ENCODE measurements at regions not wholly inside any gene's neighbourhood (a gene's known extent, or its start where the extent isn't known, plus 50 kb on each side); places are given as distances from the start of the nearest gene placed in this dataset.

DNA sequence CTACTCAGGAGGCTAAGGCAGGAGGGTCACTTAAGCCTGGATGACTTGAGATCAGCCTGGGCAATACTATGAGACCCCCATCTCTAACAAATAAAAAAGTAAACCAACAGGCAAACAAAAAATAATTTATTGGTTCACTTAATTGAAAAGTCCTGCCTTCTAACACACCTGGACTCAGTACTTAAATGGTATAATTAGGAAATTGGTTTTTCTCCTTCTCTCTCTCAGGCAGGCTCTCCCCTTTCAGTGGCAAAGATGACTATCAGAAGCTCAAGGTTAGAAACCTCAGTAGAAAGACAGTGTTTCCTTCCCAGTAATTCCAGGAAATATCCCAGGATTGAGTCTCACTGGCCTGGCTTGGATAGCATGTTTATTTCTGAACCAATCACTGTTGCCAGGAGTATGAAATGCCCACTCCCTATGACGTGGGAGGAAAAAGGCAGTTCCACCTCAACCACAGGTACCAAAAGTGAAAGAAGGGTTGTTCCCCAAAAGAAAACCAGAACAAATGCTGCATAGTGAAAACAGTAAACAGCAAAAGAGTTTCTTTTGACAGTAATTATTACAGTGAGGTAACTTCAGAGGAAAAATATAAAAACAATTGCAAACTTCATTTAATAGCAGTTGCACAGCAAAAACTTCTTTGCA, 56.3 kb upstream of the SOX6 start:
- no peak for DNase-seq
- H3K14ac ChIP-seq (ENCODE audit: insufficient read depth, low read length): no peak overlapping the region
- H3K4me3 Mint-ChIP-seq: no peak overlapping the region
- no peaks in the 10 kb centered on the region for H3K4me1 Mint-ChIP-seq
- H2AK5ac ChIP-seq (ENCODE audit: insufficient read length, low read length): no peak overlapping the region
- H3K27ac ChIP-seq (ENCODE audit: insufficient read length, low read depth, low read length): no peak overlapping the region
- no peak overlapping the region for H3K27ac Mint-ChIP-seq
- H2BK15ac ChIP-seq (ENCODE audit: low read depth, low read length): no peak overlapping the region
- H3K4me1 ChIP-seq (ENCODE audit: insufficient read depth, low read length): no peaks in the 10 kb centered on the region
- H3K79me2 ChIP-seq (ENCODE audit: insufficient read depth, low read length): no peaks in the 10 kb centered on the region
- H3K4ac ChIP-seq (ENCODE audit: low read depth, low read length): no peak overlapping the region
- H3K9me3 ChIP-seq (ENCODE audit: control insufficient read depth, low read depth, low read length): no peaks in the 10 kb centered on the region
- H3K18ac ChIP-seq (ENCODE audit: insufficient read length, low read depth, low read length): no peak overlapping the region
- no peak overlapping the region for H2BK12ac ChIP-seq (ENCODE audit: insufficient read length, low read depth, low read length)
- no peak overlapping the region for H2BK120ac ChIP-seq (ENCODE audit: low read depth, low read length, poor library complexity, severe bottlenecking)
- no peak overlapping the region for H3K4me2 ChIP-seq (ENCODE audit: insufficient read depth, insufficient read length, low read length)
- H3K27me3 Mint-ChIP-seq (ENCODE audit: low read depth): peaks cover 89% of the 10 kb centered on the region
- H2BK20ac ChIP-seq (ENCODE audit: low read depth, low read length, poor library complexity, severe bottlenecking): no peak overlapping the region
- H4K20me1 ChIP-seq (ENCODE audit: control insufficient read depth, insufficient read depth, insufficient read length): no peaks in the 10 kb centered on the region
- H4K8ac ChIP-seq (replicated peaks; ENCODE audit: insufficient read length, low read depth, low read length): no peak overlapping the region
- TF ChIP-seq, protein P1, sequence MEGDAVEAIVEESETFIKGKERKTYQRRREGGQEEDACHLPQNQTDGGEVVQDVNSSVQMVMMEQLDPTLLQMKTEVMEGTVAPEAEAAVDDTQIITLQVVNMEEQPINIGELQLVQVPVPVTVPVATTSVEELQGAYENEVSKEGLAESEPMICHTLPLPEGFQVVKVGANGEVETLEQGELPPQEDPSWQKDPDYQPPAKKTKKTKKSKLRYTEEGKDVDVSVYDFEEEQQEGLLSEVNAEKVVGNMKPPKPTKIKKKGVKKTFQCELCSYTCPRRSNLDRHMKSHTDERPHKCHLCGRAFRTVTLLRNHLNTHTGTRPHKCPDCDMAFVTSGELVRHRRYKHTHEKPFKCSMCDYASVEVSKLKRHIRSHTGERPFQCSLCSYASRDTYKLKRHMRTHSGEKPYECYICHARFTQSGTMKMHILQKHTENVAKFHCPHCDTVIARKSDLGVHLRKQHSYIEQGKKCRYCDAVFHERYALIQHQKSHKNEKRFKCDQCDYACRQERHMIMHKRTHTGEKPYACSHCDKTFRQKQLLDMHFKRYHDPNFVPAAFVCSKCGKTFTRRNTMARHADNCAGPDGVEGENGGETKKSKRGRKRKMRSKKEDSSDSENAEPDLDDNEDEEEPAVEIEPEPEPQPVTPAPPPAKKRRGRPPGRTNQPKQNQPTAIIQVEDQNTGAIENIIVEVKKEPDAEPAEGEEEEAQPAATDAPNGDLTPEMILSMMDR (conservative IDR thresholded peaks at IDR 0.05): no peak
- H2AFZ ChIP-seq (ENCODE audit: low read length): no peak overlapping the region
- no peaks in the 10 kb centered on the region for H3K79me1 ChIP-seq (ENCODE audit: insufficient read depth, low read depth, low read length, poor library complexity, severe bottlenecking)
- H3K9ac ChIP-seq (ENCODE audit: extremely low read depth, insufficient read length, low read length): no peak overlapping the region
- no peak overlapping the region for H2BK5ac ChIP-seq (ENCODE audit: insufficient read length, low read length)
- no peak overlapping the region for H4K5ac ChIP-seq (ENCODE audit: insufficient read length, low read depth, low read length)
- no peaks in the 10 kb centered on the region for H3K23me2 ChIP-seq (ENCODE audit: insufficient read length, low read depth, low read length, poor library complexity, severe bottlenecking)
- H3K23ac ChIP-seq (ENCODE audit: insufficient read length, low read depth, low read length): no peak overlapping the region
- no peaks in the 10 kb centered on the region for H3K9me3 Mint-ChIP-seq
- H3K36me3 Mint-ChIP-seq (ENCODE audit: insufficient read depth in 1 of 3, low read depth in 3 of 3): no peaks in the 10 kb centered on the region
- no peaks in the 10 kb centered on the region; the same call in 1 of the 2 replicates for H3K27me3 ChIP-seq (ENCODE audit: insufficient read depth, low read length)
- no peak overlapping the region for H3K56ac ChIP-seq (ENCODE audit: insufficient read length, low read depth, low read length)
- H3T11ph ChIP-seq (ENCODE audit: low read length): no peak overlapping the region
- WGBS (ENCODE audit: extremely low coverage, insufficient read length, low lambda C conversion rate): no CpG with 5 or more reads among the region's 1 CpG
- no peak overlapping the region for H4K91ac ChIP-seq (ENCODE audit: insufficient read length, low read depth, low read length)

Data from H9 (cell line).